CD4-positive, alpha-beta T cell treated with Interleukin-12 subunit alpha and Interleukin-12 subunit beta, for 1 hour (primary cell): ENCODE measurements at regions not wholly inside any gene's neighbourhood (a gene's known extent, or its start where the extent isn't known, plus 50 kb on each side); places are given as distances from the start of the nearest gene placed in this dataset.

Source experiments
- DNase-seq: peaks from one replicate; pipeline ENCODE4 v3.0.0-alpha.2; 2020

GRCh38 chr21:15327637-15328265 is 263.0 kb upstream of the NRIP1 start:
- DNase-seq: no peak

- DNase-seq: no peak
Observed at GRCh38 chr21:15329191-15329590, 264.4 kb upstream of the NRIP1 start.

GRCh38 chr21:15330872-15331271 is 266.1 kb upstream of the NRIP1 start:
- DNase-seq: no peak

DNA sequence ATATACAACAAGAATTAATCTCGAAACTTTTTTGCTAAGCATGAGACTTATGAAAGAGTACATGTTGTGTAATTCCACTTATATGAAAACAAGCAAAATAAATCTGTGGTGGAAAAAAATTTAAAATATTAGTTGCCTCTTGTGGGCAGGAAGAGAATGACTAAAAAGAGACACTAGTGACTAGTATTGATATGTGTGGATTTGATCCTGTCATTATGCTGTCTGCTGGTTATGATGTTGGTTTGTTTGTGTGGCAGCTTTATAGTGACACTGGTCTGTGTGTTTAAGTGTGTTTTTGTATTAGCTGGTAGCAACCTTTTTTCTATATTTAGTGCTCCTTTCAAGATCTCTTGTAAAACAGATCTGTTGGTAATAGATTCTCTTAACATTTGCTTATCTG is 267.8 kb upstream of the NRIP1 start:
- DNase-seq: no peak

GRCh38 chr21:15333136-15333710 is 268.4 kb upstream of the NRIP1 start:
- DNase-seq: no peak

GRCh38 chr21:15333951-15334350 is 269.2 kb upstream of the NRIP1 start:
- DNase-seq: no peak

DNA sequence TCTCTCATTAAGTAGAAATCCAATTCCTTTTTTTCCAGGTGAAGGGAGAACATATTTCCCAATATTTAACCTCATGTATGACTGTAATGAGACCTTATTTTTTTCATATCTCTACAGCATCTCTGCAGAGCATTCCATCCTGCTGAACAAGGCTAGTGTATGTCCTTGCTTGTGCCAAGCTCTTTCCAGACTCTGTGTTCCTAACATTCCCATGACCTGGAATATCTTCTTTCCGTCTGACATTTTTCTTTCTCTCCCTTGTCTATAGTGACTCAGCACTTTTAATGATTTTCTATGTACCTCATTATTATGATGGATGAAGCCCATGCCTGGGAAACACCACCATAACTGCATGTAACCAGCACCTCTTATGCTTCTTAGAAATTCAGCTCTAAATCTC is 278.3 kb upstream of the NRIP1 start:
- no peak for DNase-seq

DNA sequence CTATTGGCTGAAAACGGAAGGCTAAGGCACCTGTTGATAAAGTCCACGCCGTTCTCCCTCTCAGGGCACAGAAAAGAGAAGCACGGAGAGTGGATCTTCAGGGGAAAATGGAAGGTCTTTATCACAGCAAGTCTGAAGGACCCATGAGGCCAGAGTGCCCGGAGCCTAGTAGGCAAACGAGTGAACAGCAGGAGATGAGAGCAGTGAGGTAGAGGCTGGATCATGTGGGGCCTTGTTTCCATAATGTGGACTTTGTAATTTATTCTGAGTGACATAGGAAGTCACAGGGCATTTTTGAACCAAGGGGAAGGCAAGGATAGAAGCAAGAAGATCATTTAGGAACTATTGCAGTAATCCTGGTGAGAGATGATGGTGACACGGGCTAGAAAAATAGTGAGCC is 287.2 kb upstream of the NRIP1 start:
- DNase-seq: no peak

- no peak for DNase-seq
Observed at GRCh38 chr21:15353546-15353945, 288.7 kb upstream of the NRIP1 start.

DNA sequence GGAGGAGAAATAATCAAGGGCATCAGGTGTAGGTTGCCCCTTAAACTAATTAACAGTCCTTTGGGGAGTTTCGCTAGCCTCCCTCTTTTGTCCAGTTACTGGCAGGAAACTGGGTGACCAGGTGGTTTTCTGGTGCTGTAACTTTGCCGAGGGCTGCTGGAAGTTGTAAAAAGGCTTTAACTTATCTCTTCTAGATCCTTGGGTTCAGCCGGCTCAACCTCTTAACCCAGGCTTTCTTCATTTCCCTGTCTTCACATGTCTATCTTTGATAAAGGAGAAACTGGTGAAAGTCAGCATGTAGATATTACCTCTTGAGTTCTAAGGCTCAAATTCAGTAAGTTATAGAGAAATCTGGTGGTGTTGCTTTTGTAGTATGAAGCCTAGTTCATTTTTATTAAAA is 289.7 kb upstream of the NRIP1 start:
- DNase-seq: no peak

GRCh38 chr21:15355066-15355465 is 290.3 kb upstream of the NRIP1 start:
- no peak for DNase-seq

GRCh38 chr21:15359251-15359650 is 294.5 kb upstream of the NRIP1 start:
- DNase-seq: no peak

GRCh38 chr21:15362458-15362857 is 297.7 kb upstream of the NRIP1 start:
- no peak for DNase-seq

DNA sequence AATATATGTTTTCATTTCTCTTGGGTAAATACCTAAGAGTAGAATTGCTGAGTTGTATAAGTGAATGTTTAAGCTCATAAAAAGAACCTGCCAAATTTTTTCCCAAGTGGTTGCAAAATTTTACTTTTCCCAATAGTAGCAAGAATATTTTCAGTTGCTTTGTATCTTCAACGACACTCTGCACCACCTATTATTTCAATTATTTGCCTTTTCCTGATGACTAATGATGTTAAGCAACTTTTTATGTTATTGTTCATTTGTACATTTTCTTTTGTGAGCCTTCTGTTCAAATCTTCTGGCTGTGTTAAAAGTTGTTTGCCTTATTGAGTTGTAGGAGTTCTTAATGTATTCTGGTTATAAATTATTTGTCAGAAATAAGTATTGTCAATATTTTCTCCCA is 299.1 kb upstream of the NRIP1 start:
- no peak for DNase-seq

GRCh38 chr21:15365751-15366392 is 301.1 kb upstream of the NRIP1 start:
- no peak for DNase-seq

DNA sequence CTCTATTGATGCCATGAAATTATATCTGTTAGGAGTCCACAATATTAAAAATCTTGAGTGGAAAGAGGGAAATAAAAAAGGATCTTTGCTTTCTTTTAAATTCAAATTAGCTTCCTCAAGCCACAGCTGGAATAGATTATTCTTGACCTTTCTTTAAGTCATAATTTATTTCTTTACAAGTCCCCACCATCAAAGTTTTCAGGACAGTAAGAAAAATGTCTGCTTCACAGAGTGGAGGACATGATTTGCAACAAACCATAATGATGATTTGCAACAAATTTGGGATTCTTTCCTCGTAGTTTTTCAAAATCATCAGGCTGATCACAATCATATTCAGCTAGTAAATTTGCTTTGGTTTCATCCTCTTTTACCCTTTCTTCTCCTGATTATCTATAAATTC is 301.8 kb upstream of the NRIP1 start:
- no peak for DNase-seq

DNA sequence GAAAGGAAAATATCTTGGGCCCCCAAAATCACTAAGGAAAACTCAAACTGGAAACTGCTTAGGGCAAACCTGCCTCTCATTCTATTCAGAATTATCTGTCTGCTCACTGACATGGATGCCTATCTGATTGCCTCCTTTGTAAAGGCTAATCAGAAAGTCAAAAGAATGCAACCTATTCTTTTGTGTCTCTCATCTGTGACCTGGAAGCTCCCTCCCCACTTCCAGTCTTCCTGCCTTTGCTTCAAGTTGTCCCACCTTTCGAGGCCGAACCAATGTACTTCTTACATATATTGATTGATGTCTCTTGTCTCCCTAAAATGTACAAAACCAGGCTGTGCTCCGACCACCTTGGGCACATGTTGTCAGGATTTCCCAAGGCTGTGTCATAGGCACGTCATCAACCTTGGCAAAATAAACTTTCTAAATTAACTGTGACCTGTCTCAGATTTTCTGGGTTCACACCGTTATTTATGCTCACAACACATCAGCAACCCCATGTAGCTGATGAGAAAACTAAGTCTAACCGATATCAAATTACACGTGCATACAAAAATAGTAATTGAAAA is 302.3 kb upstream of the NRIP1 start:
- DNase-seq: no peak

GRCh38 chr21:15370462-15370975 is 305.7 kb upstream of the NRIP1 start:
- no peak for DNase-seq

DNA sequence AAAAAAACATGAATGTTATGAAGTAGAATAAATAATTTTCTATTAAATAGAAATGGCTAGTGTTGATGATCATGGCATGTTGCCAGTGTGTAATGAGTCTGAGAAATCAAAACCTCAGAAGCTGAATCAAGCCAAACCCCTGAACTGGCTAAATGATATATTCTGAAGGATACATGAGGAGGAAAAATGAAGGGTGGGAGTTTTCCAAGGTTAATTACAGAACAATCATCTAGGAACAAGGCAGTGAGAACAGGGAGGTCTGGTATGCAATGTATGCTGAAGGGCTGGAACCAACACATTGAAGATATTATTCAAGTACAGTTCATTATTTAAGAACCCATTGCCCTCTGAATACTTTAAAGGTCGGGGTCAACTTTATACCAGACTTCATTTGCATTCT is 309.1 kb upstream of the NRIP1 start:
- no peak for DNase-seq

GRCh38 chr21:15379776-15380175 is 315.0 kb upstream of the NRIP1 start:
- DNase-seq: no peak

DNA sequence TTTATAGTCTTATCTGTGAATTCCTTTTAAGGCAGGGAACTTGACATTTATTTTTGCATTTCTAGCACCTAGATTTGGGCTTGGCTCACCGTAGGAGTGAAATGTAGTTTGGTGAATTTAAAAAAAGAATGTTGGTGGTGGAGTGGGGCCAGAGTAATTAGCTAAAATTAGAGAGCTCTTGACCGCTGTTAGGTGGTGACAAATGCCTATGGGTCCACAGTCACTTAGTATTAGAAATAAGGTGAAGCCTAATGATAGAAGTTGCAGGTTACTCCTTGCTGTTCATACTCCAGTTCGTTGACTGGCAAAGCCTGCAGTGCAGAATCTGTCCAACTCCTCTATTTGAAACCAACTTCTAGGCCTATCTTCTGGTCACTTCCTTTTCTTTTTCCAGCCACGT is 318.8 kb upstream of the NRIP1 start:
- no peak for DNase-seq

GRCh38 chr21:15390049-15390448 is 325.2 kb upstream of the NRIP1 start:
- no peak for DNase-seq

DNA sequence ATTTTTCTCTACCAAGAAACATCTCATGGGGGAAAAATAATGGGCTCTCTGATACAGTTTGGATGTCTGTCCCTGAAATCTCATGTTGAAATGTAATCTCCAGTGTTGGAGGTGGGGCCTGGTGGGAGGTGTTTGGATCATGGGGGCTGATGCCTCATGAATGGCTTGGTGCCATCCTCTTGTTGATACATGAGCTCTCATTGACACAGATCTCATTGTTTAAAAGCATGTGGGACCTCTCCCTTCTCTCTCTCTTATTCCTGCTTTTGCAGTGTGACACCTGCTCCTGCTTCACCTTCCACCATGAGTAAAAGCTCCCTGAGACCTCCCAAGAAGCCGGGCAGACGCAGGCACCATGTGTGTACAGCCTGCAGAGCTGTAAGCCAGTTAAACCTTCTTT is 332.5 kb upstream of the NRIP1 start:
- no peak for DNase-seq

DNA sequence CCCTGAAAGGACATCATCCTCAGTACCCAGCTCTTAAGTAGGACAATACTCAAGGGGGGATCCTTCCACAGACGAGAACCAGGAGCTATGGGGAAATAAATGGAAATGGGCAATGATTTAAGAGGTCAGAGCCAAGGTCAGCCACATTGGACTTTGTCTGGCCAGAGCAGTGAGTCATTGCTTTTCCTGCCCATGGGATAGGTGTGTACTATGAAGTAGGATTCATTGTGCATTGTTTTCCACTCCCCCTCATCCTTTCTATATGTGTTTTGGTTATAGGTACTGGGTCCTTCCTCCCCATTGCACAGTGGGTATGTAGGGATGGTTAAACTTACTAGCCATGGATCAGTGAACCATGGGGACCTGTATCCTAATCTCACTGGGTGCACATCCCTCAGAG is 328.9 kb upstream of the USP25 start:
- no peak for DNase-seq
